ENCODE measurements at regions not wholly inside any gene's neighbourhood (a gene's known extent, or its start where the extent isn't known, plus 50 kb on each side); places are given as distances from the start of the nearest gene placed in this dataset.

- TF ChIP-seq POLR2A (IDR thresholded peaks at IDR 0.05) (no peak), CTCF (IDR thresholded peaks at IDR 0.05) (no peak)
These were observed 172.1 kb downstream of the ENC1 start for GRCh38 chr5:74468421-74468820.

All from testis (tissue), 2 donors.